HepG2 (cell line): ENCODE measurements at regions not wholly inside any gene's neighbourhood (a gene's known extent, or its start where the extent isn't known, plus 50 kb on each side); places are given as distances from the start of the nearest gene placed in this dataset.

Experiments used
- FOXM1 ChIP-seq: sonication (generic); formaldehyde crosslinking; IDR thresholded peaks from 2 replicates; pipeline ENCODE4 v1.5.0; 2020; ENCODE audit warnings: missing genetic modification reagents
- KAT8 ChIP-seq: IDR thresholded peaks from 2 replicates; pipeline ENCODE4 v1.6.1; 2016; ENCODE audit warnings: missing genetic modification reagents, missing compliant biosample characterization
- SIN3A ChIP-seq: IDR thresholded peaks from 2 replicates; pipeline ENCODE4 v1.6.1; 2011; ENCODE audit warnings: low read depth, mild to moderate bottlenecking, control low read depth, low read length, borderline replicate concordance
- ZFP91 ChIP-seq: sonication (generic); formaldehyde crosslinking; IDR thresholded peaks from 2 replicates; pipeline ENCODE4 v1.9.0; 2022; ENCODE audit warnings: missing genetic modification reagents, mild to moderate bottlenecking, borderline replicate concordance
- ZNF326 ChIP-seq: sonication (generic); formaldehyde crosslinking; IDR thresholded peaks from 2 replicates; pipeline ENCODE4 v1.4.0; 2020; ENCODE audit warnings: missing genetic modification reagents, borderline replicate concordance
- ZNF678 ChIP-seq: sonication (generic); formaldehyde crosslinking; IDR thresholded peaks from 2 replicates; pipeline ENCODE4 v1.4.0; 2020; ENCODE audit warnings: mild to moderate bottlenecking, missing genetic modification reagents
- ZNF761 ChIP-seq: sonication (generic); formaldehyde crosslinking; conservative IDR thresholded peaks from 2 replicates; pipeline ENCODE4 v1.4.0; 2020; ENCODE audit warnings: mild to moderate bottlenecking, missing genetic modification reagents
- TF ChIP-seq, protein P1 (sequence below): sonication (generic); formaldehyde crosslinking; IDR thresholded peaks from 2 replicates; pipeline ENCODE4 v1.8.0; 2022; ENCODE audit warnings: mild to moderate bottlenecking, missing genetic modification reagents, moderate library complexity

DNA sequence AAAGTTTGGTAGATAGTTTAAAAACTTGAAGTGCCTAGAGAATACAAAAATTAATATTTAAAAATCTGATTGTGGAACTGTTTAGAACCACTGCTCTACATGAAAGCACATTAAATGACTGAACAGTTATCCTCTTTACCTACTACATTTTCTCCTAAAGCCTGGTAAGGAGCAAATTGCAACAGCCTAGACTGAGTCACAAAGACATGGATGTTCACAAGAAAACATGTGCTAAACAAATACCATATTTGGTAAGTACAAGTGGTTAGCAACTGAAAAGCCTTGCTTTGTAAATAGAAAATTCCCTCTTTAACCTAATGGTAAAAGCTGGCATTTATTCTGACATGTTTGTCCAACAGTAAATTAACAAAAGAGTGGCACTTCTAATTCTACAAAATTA, 203.1 kb downstream of the FBXO8 start:
- TF ChIP-seq SIN3A (no peak), ZNF761 (CRISPR knock-in tag) (no peak), ZNF326 (CRISPR knock-in tag) (no peak), FOXM1 (CRISPR knock-in tag) (no peak), ZNF678 (no peak), KAT8 (CRISPR knock-in tag) (no peak), ZFP91 (CRISPR knock-in tag) (no peak)
- TF ChIP-seq, protein P1, sequence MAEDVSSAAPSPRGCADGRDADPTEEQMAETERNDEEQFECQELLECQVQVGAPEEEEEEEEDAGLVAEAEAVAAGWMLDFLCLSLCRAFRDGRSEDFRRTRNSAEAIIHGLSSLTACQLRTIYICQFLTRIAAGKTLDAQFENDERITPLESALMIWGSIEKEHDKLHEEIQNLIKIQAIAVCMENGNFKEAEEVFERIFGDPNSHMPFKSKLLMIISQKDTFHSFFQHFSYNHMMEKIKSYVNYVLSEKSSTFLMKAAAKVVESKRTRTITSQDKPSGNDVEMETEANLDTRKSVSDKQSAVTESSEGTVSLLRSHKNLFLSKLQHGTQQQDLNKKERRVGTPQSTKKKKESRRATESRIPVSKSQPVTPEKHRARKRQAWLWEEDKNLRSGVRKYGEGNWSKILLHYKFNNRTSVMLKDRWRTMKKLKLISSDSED (CRISPR knock-in tag) = no peak
